ENCODE measurements at regions not wholly inside any gene's neighbourhood (a gene's known extent, or its start where the extent isn't known, plus 50 kb on each side); places are given as distances from the start of the nearest gene placed in this dataset.

DNA sequence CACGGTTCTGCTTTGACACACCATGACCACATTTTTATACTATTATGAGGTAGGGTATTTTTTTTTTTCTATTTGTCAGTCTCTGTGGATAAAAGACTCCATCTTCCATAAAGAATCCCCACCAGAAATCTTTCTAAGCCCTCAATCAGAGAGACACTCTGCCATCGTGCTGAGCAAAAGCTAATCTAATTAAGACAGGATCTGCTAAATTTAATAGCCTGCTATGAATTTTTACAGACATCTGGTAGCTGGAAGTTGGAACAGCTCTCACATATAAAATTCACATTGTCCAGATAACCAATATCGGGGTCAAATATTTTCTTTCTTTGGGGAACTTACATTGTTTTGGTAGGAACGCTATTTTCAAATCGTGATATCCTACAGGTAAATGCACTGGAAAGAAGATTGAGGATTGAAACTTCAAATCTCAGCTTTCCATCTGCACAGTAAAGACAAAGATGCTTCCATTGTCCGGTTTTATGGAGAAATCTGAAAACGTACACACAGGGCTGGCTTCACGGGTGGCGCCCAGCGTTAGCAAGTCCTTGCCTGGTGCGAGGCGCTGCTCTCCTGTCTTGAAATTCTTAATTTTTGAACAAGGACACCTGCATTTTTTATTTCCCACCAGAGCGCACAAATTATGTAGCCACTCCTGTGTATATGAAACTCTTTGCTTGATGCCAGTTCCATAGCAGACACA, 573.8 kb upstream of the NOX3 start:
- H3K4me3 ChIP-seq (ENCODE audit: insufficient read depth in 1 of 2, low read depth in 1 of 2, low read length in 2 of 2): no peak overlapping the region
- no peak overlapping the region for H2AFZ ChIP-seq (ENCODE audit: low read depth, low read length)
- no peak overlapping the region for H3K27ac ChIP-seq (ENCODE audit: low read length, poor library complexity, severe bottlenecking)
- no peak overlapping the region for H2BK120ac ChIP-seq (ENCODE audit: low read depth, low read length)
- no peak overlapping the region for H2BK15ac ChIP-seq (ENCODE audit: low read depth, poor library complexity, severe bottlenecking)
- H3K4me2 ChIP-seq (ENCODE audit: low read length, poor library complexity, severe bottlenecking): no peak overlapping the region
- no peaks in the 10 kb centered on the region for H3K4me1 ChIP-seq (ENCODE audit: control insufficient read depth, insufficient read depth, low read depth, low read length)
- no peaks in the 10 kb centered on the region for H3K79me1 ChIP-seq (replicated peaks; ENCODE audit: low read length, poor library complexity, severe bottlenecking)
- H4K8ac ChIP-seq (ENCODE audit: low read length): no peak overlapping the region
- no peaks in the 10 kb centered on the region for H3K36me3 ChIP-seq (ENCODE audit: control insufficient read depth in 1 of 2, insufficient read depth in 2 of 2, low read depth in 1 of 2, low read length in 2 of 2)
- peaks cover 58% of the 10 kb centered on the region for H3K9me3 ChIP-seq (ENCODE audit: control insufficient read depth, low read length)
- H3K14ac ChIP-seq (ENCODE audit: low read length in 2 of 2): no peak overlapping the region
- no peak overlapping the region for H2BK12ac ChIP-seq (ENCODE audit: low read length in 2 of 2)
- H3K23ac ChIP-seq (ENCODE audit: low read length in 2 of 2): no peak overlapping the region
- no peak overlapping the region for H3K9ac ChIP-seq (ENCODE audit: low read length)
- H4K91ac ChIP-seq (ENCODE audit: low read length): no peak overlapping the region
- no peak overlapping the region for H3K4ac ChIP-seq (ENCODE audit: low read depth in 1 of 2, low read length in 2 of 2)
- no peaks in the 10 kb centered on the region for H3K27me3 ChIP-seq (ENCODE audit: control insufficient read depth in 1 of 2, insufficient read depth in 1 of 2, low read length in 2 of 2)
- WGBS: 96% methylated on average over 12 of the region's 13 CpGs
- H2BK5ac ChIP-seq (ENCODE audit: low read depth, low read length, poor library complexity, severe bottlenecking): no peak overlapping the region
- DNase-seq: no peak
- no peak overlapping the region for H2AK5ac ChIP-seq (ENCODE audit: low read length, severe bottlenecking)
- no peak overlapping the region for H3K18ac ChIP-seq (ENCODE audit: low read depth in 1 of 2, low read length in 2 of 2)

DNA sequence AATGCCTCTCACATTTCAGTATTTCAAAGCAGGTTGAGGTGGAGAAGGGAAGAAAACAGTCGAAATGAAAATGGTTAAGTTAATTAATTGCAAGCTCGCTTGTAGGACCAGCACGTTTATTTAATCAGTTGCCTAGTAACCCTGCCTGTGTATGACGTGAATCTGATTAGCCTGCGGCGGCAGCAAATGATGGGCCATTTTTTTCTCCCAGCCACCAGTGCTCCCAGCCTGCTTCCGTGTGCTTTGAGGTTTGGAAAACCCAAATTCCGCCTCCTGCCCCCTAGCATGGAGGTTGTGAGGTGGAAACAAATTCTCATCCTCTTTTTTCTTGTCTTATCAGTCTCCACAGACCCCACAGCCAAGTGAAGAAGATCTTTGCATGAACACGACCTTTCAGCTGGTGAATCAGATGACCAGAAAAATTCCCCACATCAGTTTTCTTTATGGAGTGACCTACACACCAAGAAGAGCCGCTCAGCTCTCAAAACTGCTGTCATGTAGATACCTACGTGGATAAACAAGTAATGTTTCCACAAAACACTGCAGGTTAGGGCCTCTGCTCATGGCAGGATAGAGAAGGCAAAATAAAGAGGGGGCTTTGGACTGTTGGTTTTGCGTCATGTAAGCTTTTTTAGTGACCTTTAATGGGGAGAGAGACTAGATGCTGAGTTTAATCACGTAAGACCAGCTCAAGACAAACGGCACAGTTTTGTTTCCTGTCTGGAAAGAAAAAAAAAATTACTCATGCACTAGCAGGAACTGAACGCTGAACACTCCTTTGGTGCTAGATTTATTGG, 572.9 kb upstream of the NOX3 start:
- H2AK5ac ChIP-seq (ENCODE audit: low read length, severe bottlenecking): no peak overlapping the region
- H2BK120ac ChIP-seq (ENCODE audit: low read depth, low read length): peak overlapping the region; percentile 44
- H3K27ac ChIP-seq (ENCODE audit: low read length, poor library complexity, severe bottlenecking): no peak overlapping the region
- H3K36me3 ChIP-seq (ENCODE audit: control insufficient read depth in 1 of 2, insufficient read depth in 2 of 2, low read depth in 1 of 2, low read length in 2 of 2): no peaks in the 10 kb centered on the region
- H3K9me3 ChIP-seq (ENCODE audit: control insufficient read depth, low read length): peaks cover 61% of the 10 kb centered on the region
- H3K23ac ChIP-seq (ENCODE audit: low read length in 2 of 2): no peak overlapping the region
- peak; percentile 52 for DNase-seq
- no peak overlapping the region for H3K4me3 ChIP-seq (ENCODE audit: insufficient read depth in 1 of 2, low read depth in 1 of 2, low read length in 2 of 2)
- no peak overlapping the region for H2BK15ac ChIP-seq (ENCODE audit: low read depth, poor library complexity, severe bottlenecking)
- H3K4me1 ChIP-seq (ENCODE audit: control insufficient read depth, insufficient read depth, low read depth, low read length): no peaks in the 10 kb centered on the region
- H4K8ac ChIP-seq (ENCODE audit: low read length): no peak overlapping the region
- H3K18ac ChIP-seq (ENCODE audit: low read depth in 1 of 2, low read length in 2 of 2): no peak overlapping the region
- H2AFZ ChIP-seq (ENCODE audit: low read depth, low read length): peak overlapping the region; percentile 72
- no peak overlapping the region for H2BK12ac ChIP-seq (ENCODE audit: low read length in 2 of 2)
- no peak overlapping the region for H3K14ac ChIP-seq (ENCODE audit: low read length in 2 of 2)
- 72% methylated on average over 15 of the region's 15 CpGs for WGBS
- H2BK5ac ChIP-seq (ENCODE audit: low read depth, low read length, poor library complexity, severe bottlenecking): no peak overlapping the region
- H3K4me2 ChIP-seq (ENCODE audit: low read length, poor library complexity, severe bottlenecking): no peak overlapping the region
- H3K9ac ChIP-seq (ENCODE audit: low read length): no peak overlapping the region
- no peak overlapping the region for H4K91ac ChIP-seq (ENCODE audit: low read length)
- no peaks in the 10 kb centered on the region for H3K79me1 ChIP-seq (replicated peaks; ENCODE audit: low read length, poor library complexity, severe bottlenecking)
- H3K4ac ChIP-seq (ENCODE audit: low read depth in 1 of 2, low read length in 2 of 2): no peak overlapping the region
- H3K27me3 ChIP-seq (ENCODE audit: control insufficient read depth in 1 of 2, insufficient read depth in 1 of 2, low read length in 2 of 2): no peaks in the 10 kb centered on the region

DNA sequence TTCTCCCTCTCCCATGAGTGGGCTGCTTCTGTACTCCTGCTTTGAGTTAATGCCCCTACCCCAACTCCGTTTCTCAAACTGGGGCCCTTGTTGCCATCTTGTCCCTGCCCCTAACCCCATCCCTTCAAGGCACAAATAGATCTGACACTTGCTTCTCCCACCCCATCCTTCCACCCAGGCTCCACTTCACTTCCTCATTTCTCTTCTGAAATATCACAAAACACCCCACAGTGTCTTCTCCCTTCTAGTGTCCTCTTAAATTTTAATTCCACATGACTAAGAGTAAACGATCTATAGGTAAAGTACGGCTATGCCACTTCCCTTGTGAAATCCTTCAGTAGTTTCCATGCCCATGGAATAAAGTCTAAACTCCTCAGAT, 571.6 kb upstream of the NOX3 start:
- no peaks in the 10 kb centered on the region for H3K27me3 ChIP-seq (ENCODE audit: control insufficient read depth in 1 of 2, insufficient read depth in 1 of 2, low read length in 2 of 2)

DNA sequence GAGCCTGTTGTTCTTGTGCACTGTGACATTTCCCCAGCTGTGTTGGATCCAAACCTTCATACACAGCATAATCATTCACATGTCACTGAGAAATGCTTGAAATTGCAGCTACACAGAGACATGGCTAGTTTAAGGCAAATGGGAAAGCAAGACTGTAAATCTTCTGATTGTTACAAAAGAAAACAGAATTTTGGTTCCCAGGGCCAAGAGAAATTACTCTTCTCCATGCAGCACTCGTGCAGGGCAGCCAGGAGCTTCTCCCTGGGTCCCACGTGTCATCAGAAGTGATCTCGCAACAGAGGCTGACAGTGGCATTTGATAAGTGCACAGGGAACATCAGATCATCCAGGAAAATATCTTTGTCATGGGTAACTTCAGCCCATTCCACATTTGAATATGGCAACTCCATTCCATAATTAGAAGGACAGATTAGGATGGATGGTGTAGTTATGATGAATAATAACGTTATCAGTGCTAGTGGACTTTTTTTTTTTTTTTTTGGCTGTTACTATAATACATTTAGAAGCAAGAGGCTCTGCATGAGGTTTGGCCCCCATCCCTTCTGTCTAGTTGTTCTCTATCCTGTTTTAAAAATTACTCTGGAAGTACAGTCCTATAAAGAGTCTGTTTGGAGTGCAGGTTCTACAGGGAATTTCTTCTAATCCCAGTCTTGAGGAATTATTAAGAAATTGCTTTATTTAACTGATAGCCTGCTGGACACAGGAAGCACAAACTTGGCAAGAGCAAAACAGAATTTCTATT, 571.0 kb upstream of the NOX3 start:
- no peak overlapping the region for H4K8ac ChIP-seq (ENCODE audit: low read length)
- H2BK15ac ChIP-seq (ENCODE audit: low read depth, poor library complexity, severe bottlenecking): no peak overlapping the region
- no peak overlapping the region for H2BK5ac ChIP-seq (ENCODE audit: low read depth, low read length, poor library complexity, severe bottlenecking)
- no peak overlapping the region for H3K27ac ChIP-seq (ENCODE audit: low read length, poor library complexity, severe bottlenecking)
- H3K9ac ChIP-seq (ENCODE audit: low read length): no peak overlapping the region
- H3K4me2 ChIP-seq (ENCODE audit: low read length, poor library complexity, severe bottlenecking): no peak overlapping the region
- DNase-seq: no peak
- no peaks in the 10 kb centered on the region for H3K27me3 ChIP-seq (ENCODE audit: control insufficient read depth in 1 of 2, insufficient read depth in 1 of 2, low read length in 2 of 2)
- peaks cover 46% of the 10 kb centered on the region for H3K9me3 ChIP-seq (ENCODE audit: control insufficient read depth, low read length)
- H2BK120ac ChIP-seq (ENCODE audit: low read depth, low read length): no peak overlapping the region
- H2AK5ac ChIP-seq (ENCODE audit: low read length, severe bottlenecking): no peak overlapping the region
- H3K23ac ChIP-seq (ENCODE audit: low read length in 2 of 2): no peak overlapping the region
- H3K4me1 ChIP-seq (ENCODE audit: control insufficient read depth, insufficient read depth, low read depth, low read length): no peaks in the 10 kb centered on the region
- no peak overlapping the region for H3K14ac ChIP-seq (ENCODE audit: low read length in 2 of 2)
- no peaks in the 10 kb centered on the region for H3K36me3 ChIP-seq (ENCODE audit: control insufficient read depth in 1 of 2, insufficient read depth in 2 of 2, low read depth in 1 of 2, low read length in 2 of 2)
- WGBS: 69% methylated on average over 3 of the region's 4 CpGs
- H4K91ac ChIP-seq (ENCODE audit: low read length): no peak overlapping the region
- H3K4ac ChIP-seq (ENCODE audit: low read depth in 1 of 2, low read length in 2 of 2): no peak overlapping the region
- no peaks in the 10 kb centered on the region for H3K79me1 ChIP-seq (replicated peaks; ENCODE audit: low read length, poor library complexity, severe bottlenecking)
- H2AFZ ChIP-seq (ENCODE audit: low read depth, low read length): no peak overlapping the region
- no peak overlapping the region for H3K4me3 ChIP-seq (ENCODE audit: insufficient read depth in 1 of 2, low read depth in 1 of 2, low read length in 2 of 2)
- H2BK12ac ChIP-seq (ENCODE audit: low read length in 2 of 2): no peak overlapping the region
- H3K18ac ChIP-seq (ENCODE audit: low read depth in 1 of 2, low read length in 2 of 2): no peak overlapping the region

More for the DNA sequence above, 571.6 kb upstream of the NOX3 start:
- Histone ChIP-seq H2BK12ac (ENCODE audit: low read length in 2 of 2) (no peak overlapping the region), H3K4me1 (ENCODE audit: control insufficient read depth, insufficient read depth, low read depth, low read length) (no peaks in the 10 kb centered on the region), H3K18ac (ENCODE audit: low read depth in 1 of 2, low read length in 2 of 2) (no peak overlapping the region), H2BK120ac (ENCODE audit: low read depth, low read length) (no peak overlapping the region), H2AFZ (ENCODE audit: low read depth, low read length) (no peak overlapping the region), H2BK5ac (ENCODE audit: low read depth, low read length, poor library complexity, severe bottlenecking) (no peak overlapping the region), H3K4me2 (ENCODE audit: low read length, poor library complexity, severe bottlenecking) (no peak overlapping the region), H3K9me3 (ENCODE audit: control insufficient read depth, low read length) (peaks cover 51% of the 10 kb centered on the region), H3K79me1 (replicated peaks; ENCODE audit: low read length, poor library complexity, severe bottlenecking) (no peaks in the 10 kb centered on the region), H4K91ac (ENCODE audit: low read length) (no peak overlapping the region), H3K27ac (ENCODE audit: low read length, poor library complexity, severe bottlenecking) (no peak overlapping the region), H3K14ac (ENCODE audit: low read length in 2 of 2) (no peak overlapping the region), H3K4ac (ENCODE audit: low read depth in 1 of 2, low read length in 2 of 2) (no peak overlapping the region), H3K9ac (ENCODE audit: low read length) (no peak overlapping the region), H3K23ac (ENCODE audit: low read length in 2 of 2) (no peak overlapping the region), H2AK5ac (ENCODE audit: low read length, severe bottlenecking) (no peak overlapping the region), H2BK15ac (ENCODE audit: low read depth, poor library complexity, severe bottlenecking) (no peak overlapping the region), H4K8ac (ENCODE audit: low read length) (no peak overlapping the region), H3K36me3 (ENCODE audit: control insufficient read depth in 1 of 2, insufficient read depth in 2 of 2, low read depth in 1 of 2, low read length in 2 of 2) (no peaks in the 10 kb centered on the region), H3K4me3 (ENCODE audit: insufficient read depth in 1 of 2, low read depth in 1 of 2, low read length in 2 of 2) (no peak overlapping the region)
- WGBS: 91% methylated on average over 3 of the region's 3 CpGs
- no peak for DNase-seq
